Body of pancreas (tissue), 4 donors: ENCODE measurements at regions not wholly inside any gene's neighbourhood (a gene's known extent, or its start where the extent isn't known, plus 50 kb on each side); places are given as distances from the start of the nearest gene placed in this dataset.
"Not testable (repeated sequence)": the region's sequence is repeated elsewhere in the genome, so short reads cannot be mapped to it uniquely, and the experiment has no call there.

Experiments used
- POLR2A ChIP-seq, 3 donors: fragments of 450-650 bp; IDR thresholded peaks; one replicate each; pipeline ENCODE4 v1.6.1; 2016; ENCODE audit warnings: antibody characterized with exemption in 3 of 3, mild to moderate bottlenecking in 2 of 3
- TF ChIP-seq, protein P1 (sequence below), 7 experiments: fragments of 450-650 bp in 4 of 7; fragments of 200-600 bp in 3 of 7; sonication (generic) in 3 of 7; IDR thresholded peaks; one replicate each; pipeline ENCODE4 v1.5.1; 2016 to 2019; ENCODE audit warnings: antibody characterized with exemption in 7 of 7

DNA sequence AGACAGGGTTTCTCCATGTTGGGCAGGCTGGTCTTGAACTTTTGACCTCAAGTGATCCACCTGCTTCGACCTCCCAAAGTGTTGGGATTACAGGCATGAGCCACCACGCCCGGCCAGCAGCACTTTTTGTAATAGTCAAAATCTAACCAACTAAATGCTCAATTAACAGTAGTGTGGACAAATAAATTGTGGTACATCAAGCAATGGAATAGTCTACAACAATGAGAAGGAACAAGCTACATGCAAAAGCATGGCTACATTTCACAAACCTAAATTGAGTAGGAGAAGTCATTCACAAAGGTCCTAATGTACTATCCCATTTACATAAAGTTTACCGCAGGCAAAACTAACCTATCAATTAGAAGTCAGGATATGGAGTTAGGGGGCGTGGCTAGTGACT, 227.4 kb downstream of the USP22 start:
- TF ChIP-seq, protein P1, sequence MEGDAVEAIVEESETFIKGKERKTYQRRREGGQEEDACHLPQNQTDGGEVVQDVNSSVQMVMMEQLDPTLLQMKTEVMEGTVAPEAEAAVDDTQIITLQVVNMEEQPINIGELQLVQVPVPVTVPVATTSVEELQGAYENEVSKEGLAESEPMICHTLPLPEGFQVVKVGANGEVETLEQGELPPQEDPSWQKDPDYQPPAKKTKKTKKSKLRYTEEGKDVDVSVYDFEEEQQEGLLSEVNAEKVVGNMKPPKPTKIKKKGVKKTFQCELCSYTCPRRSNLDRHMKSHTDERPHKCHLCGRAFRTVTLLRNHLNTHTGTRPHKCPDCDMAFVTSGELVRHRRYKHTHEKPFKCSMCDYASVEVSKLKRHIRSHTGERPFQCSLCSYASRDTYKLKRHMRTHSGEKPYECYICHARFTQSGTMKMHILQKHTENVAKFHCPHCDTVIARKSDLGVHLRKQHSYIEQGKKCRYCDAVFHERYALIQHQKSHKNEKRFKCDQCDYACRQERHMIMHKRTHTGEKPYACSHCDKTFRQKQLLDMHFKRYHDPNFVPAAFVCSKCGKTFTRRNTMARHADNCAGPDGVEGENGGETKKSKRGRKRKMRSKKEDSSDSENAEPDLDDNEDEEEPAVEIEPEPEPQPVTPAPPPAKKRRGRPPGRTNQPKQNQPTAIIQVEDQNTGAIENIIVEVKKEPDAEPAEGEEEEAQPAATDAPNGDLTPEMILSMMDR (IDR thresholded peaks at IDR 0.05): not testable (repeated sequence)
- not testable (repeated sequence) for TF ChIP-seq POLR2A (IDR thresholded peaks at IDR 0.05)
